ENCODE measurements at regions not wholly inside any gene's neighbourhood (a gene's known extent, or its start where the extent isn't known, plus 50 kb on each side); places are given as distances from the start of the nearest gene placed in this dataset.

GRCh38 chr1:21368515-21369289 lies 71.2 kb upstream of the NBPF3 start (continued):
- TF ChIP-seq ZMIZ1 (IDR thresholded peaks at IDR 0.05; ENCODE audit: low read depth in 2 of 2, low read length in 2 of 2): peak in 1 of 2 experiments; percentile 53; a peak in 1 of 4 replicates
- TF ChIP-seq DACH1 (IDR thresholded peaks at IDR 0.05; ENCODE audit: partially characterized antibody): no peak
- no peak for TF ChIP-seq CCAR2 (IDR thresholded peaks at IDR 0.05; ENCODE audit: low read depth, low read length)
- peak; percentile 85 to 92; a peak in 3 of 4 replicates for TF ChIP-seq TEAD1 (CRISPR knock-in tag; IDR thresholded peaks at IDR 0.05)
- no peak for TF ChIP-seq POLR2B (IDR thresholded peaks at IDR 0.05; ENCODE audit: low read depth, partially characterized antibody)
- no peak for TF ChIP-seq POLR2G (IDR thresholded peaks at IDR 0.05; ENCODE audit: low read depth, low read length)
- TF ChIP-seq HCFC1 (IDR thresholded peaks at IDR 0.05; ENCODE audit: low read depth, low read length): 0 out of 2 replicates have a peak, but pooled peaks have one; percentile 22
- no peak for TF ChIP-seq ZKSCAN8 (CRISPR knock-in tag; IDR thresholded peaks at IDR 0.05)
- TF ChIP-seq KLF1 (tag; IDR thresholded peaks at IDR 0.05): no peak
- no peak for TF ChIP-seq E2F8 (IDR thresholded peaks at IDR 0.05; ENCODE audit: low read depth, partially characterized antibody)
- no peak for TF ChIP-seq ZNF518B (CRISPR knock-in tag; IDR thresholded peaks at IDR 0.05)
- TF ChIP-seq KLF13 (tag; IDR thresholded peaks at IDR 0.05; ENCODE audit: borderline replicate concordance, low read depth): 0 out of 2 replicates have a peak, but pooled peaks have one; percentile 37
- no peak for TF ChIP-seq CBX2 (IDR thresholded peaks at IDR 0.05; ENCODE audit: insufficient read depth, low read length, poor library complexity, severe bottlenecking)
- TF ChIP-seq ZNF76 (CRISPR knock-in tag; IDR thresholded peaks at IDR 0.05; ENCODE audit: borderline replicate concordance): peak; percentile 28; the same call in 1 of the 2 replicates
- no peak for TF ChIP-seq KDM1A (IDR thresholded peaks at IDR 0.05)

All from K562 (cell line).